Esophagus muscularis mucosa (tissue), 3 donors: ENCODE measurements at regions not wholly inside any gene's neighbourhood (a gene's known extent, or its start where the extent isn't known, plus 50 kb on each side); places are given as distances from the start of the nearest gene placed in this dataset.

Experiments used
- EP300 ChIP-seq: sonication (generic); formaldehyde crosslinking; IDR thresholded peaks from one replicate; pipeline ENCODE4 v1.6.1; 2017; ENCODE audit warnings: antibody characterized with exemption
- TF ChIP-seq, protein P1 (sequence below), 3 experiments: fragments of 200-600 bp in 2 of 3; fragments of 450-650 bp in 1 of 3; sonication (generic) in 2 of 3; IDR thresholded peaks; one replicate each; pipeline ENCODE4 v1.5.1; 2017 to 2019; ENCODE audit warnings: antibody characterized with exemption in 3 of 3, mild to moderate bottlenecking in 2 of 3, moderate library complexity in 1 of 3

DNA sequence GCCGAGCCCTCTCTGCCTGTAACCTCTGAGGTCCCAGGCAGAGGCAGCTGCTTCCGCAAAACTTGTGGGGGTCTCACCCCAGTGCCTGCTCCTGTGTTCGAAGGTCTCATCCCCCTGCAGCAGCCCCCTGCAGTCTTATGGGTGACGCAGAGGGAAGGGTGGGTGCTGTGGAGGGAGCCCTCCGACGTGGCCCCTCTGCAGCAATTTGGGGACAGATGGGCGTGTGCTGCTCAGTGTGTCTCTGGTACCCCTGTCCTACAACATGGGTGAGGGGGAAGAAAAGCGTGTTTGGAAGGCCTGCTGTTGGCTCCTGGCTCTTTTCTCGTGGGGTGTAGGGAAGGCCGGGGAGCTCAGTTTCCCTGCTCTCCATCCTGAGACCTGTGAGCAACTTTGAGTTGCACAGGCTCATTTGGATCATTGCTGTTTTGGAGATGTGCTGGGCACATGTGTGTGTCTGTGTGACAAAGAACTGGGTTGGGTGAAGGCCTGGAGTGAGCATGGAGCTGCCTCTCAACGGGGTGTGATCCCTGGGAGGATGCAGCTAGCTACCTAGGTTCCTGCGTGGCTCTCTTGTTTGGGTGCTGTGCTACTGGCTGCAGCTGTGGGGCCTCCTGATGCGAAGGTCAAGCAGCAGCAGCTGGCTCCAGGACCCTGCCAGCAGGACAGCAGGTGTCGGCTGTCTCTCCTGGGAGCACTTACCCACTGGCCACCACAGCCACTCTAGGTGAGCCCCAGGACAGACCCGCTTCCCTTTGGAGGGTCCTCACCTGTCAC lies 179.6 kb upstream of the PITX1 start:
- TF ChIP-seq, protein P1, sequence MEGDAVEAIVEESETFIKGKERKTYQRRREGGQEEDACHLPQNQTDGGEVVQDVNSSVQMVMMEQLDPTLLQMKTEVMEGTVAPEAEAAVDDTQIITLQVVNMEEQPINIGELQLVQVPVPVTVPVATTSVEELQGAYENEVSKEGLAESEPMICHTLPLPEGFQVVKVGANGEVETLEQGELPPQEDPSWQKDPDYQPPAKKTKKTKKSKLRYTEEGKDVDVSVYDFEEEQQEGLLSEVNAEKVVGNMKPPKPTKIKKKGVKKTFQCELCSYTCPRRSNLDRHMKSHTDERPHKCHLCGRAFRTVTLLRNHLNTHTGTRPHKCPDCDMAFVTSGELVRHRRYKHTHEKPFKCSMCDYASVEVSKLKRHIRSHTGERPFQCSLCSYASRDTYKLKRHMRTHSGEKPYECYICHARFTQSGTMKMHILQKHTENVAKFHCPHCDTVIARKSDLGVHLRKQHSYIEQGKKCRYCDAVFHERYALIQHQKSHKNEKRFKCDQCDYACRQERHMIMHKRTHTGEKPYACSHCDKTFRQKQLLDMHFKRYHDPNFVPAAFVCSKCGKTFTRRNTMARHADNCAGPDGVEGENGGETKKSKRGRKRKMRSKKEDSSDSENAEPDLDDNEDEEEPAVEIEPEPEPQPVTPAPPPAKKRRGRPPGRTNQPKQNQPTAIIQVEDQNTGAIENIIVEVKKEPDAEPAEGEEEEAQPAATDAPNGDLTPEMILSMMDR (IDR thresholded peaks at IDR 0.05) = no peak
- TF ChIP-seq EP300 = no peak
